ENCODE measurements at regions not wholly inside any gene's neighbourhood (a gene's known extent, or its start where the extent isn't known, plus 50 kb on each side); places are given as distances from the start of the nearest gene placed in this dataset.

GRCh38 chr10:130921911-130922440, 389.5 kb downstream of the TCERG1L start:
- no peak for DNase-seq (ENCODE audit: low read depth in 1 of 2, low spot score in 1 of 2)
- CTCF ChIA-PET = no interaction called here

GRCh38 chr10:130923596-130923995, 387.9 kb downstream of the TCERG1L start:
- CTCF ChIA-PET = interaction anchor here (1.6 kb wide), 1 partner anchor 10 kb away, joined by 6 read pairs; no protein-coding TSS in a partner anchor
- no peak overlapping the region for H3K27ac ChIP-seq
- DNase-seq (ENCODE audit: low read depth in 1 of 2, low spot score in 1 of 2) = no peak
- no peaks in the 10 kb centered on the region for H3K4me1 ChIP-seq
- H3K4me3 ChIP-seq = no peak overlapping the region
- POLR2A ChIA-PET = no interaction called here
- ATAC-seq = no peak
- WGBS (ENCODE audit: missing lambda C conversion rate) = 3% methylated on average over 5 of the region's 5 CpGs
- peaks cover 9% of the 10 kb centered on the region; the same call in 1 of the 3 replicates for H3K9me3 ChIP-seq
- H3K4me2 ChIP-seq = no peak overlapping the region
- TF ChIP-seq CEBPB (IDR thresholded peaks at IDR 0.05) = no peak
- no peak for TF ChIP-seq REST (IDR thresholded peaks at IDR 0.05)
- no peak for TF ChIP-seq RFX5 (IDR thresholded peaks at IDR 0.05)
- no peak for TF ChIP-seq HEYL (CRISPR knock-in tag; IDR thresholded peaks at IDR 0.05)
- TF ChIP-seq CTCF (IDR thresholded peaks at IDR 0.05) = no peak
- TF ChIP-seq MYC (IDR thresholded peaks at IDR 0.05; ENCODE audit: borderline replicate concordance, low read length) = no peak
- TF ChIP-seq BHLHE40 (IDR thresholded peaks at IDR 0.05; ENCODE audit: low read depth, low read length) = no peak
- no peak for TF ChIP-seq CHD4 (IDR thresholded peaks at IDR 0.05; ENCODE audit: borderline replicate concordance)
- TF ChIP-seq BCL3 (IDR thresholded peaks at IDR 0.05) = no peak
- no peak for TF ChIP-seq EP300 (IDR thresholded peaks at IDR 0.05)
- TF ChIP-seq JUN (IDR thresholded peaks at IDR 0.05) = no peak
- no peak for TF ChIP-seq RCOR1 (IDR thresholded peaks at IDR 0.05; ENCODE audit: low read depth, low read length)
- TF ChIP-seq EHF (CRISPR knock-in tag; IDR thresholded peaks at IDR 0.05) = no peak
- TF ChIP-seq PHF8 (IDR thresholded peaks at IDR 0.05; ENCODE audit: borderline replicate concordance, low read depth) = no peak
- no peak for FAIRE-seq

More at GRCh38 chr10:130921911-130922440, 389.5 kb downstream of the TCERG1L start:
- ATAC-seq (no peak), FAIRE-seq (no peak)
- 17% methylated on average over 8 of the region's 8 CpGs for WGBS (ENCODE audit: missing lambda C conversion rate)
- no peak overlapping the region for H3K27ac ChIP-seq
- no peak overlapping the region for H3K4me2 ChIP-seq
- TF ChIP-seq RCOR1 (IDR thresholded peaks at IDR 0.05; ENCODE audit: low read depth, low read length) (no peak), MAX (IDR thresholded peaks at IDR 0.05) (no peak)
- POLR2A ChIA-PET = no interaction called here
- peaks cover 9% of the 10 kb centered on the region; the same call in 1 of the 3 replicates for H3K9me3 ChIP-seq
- H3K4me1 ChIP-seq = no peaks in the 10 kb centered on the region
- H3K4me3 ChIP-seq = no peak overlapping the region

Measured in A549 (cell line).